Trophoblast cell (in vitro differentiated cells and primary cell): ENCODE measurements at regions not wholly inside any gene's neighbourhood (a gene's known extent, or its start where the extent isn't known, plus 50 kb on each side); places are given as distances from the start of the nearest gene placed in this dataset.

Experiments
- DNase-seq, 2 donors: peaks; one replicate each; pipeline ENCODE4 v3.0.0-alpha.2; 2016
- H2AFZ ChIP-seq: 2 replicates; pipeline ENCODE4 v1.6.1; 2013; ENCODE audit warnings: low read length, moderate library complexity, mild to moderate bottlenecking; ENCODE audit not compliant: insufficient read depth, poor library complexity
- H2AK5ac ChIP-seq: 2 replicates; pipeline ENCODE4 v1.6.1; 2013; ENCODE audit warnings: mild to moderate bottlenecking, low read length
- H2BK120ac ChIP-seq: 2 replicates; pipeline ENCODE4 v1.6.1; 2013; ENCODE audit warnings: low read length, mild to moderate bottlenecking, moderate library complexity; ENCODE audit not compliant: insufficient read depth, poor library complexity
- H2BK12ac ChIP-seq: 2 replicates; pipeline ENCODE4 v1.6.1; 2013; ENCODE audit warnings: mild to moderate bottlenecking, low read length, moderate library complexity
- H2BK5ac ChIP-seq: 2 replicates; pipeline ENCODE4 v1.6.1; 2013; ENCODE audit warnings: low read length, low read depth, moderate library complexity, mild to moderate bottlenecking; ENCODE audit not compliant: poor library complexity
- H3K14ac ChIP-seq: 2 replicates; pipeline ENCODE4 v1.6.1; 2013; ENCODE audit warnings: mild to moderate bottlenecking, low read length
- H3K18ac ChIP-seq: 2 replicates; pipeline ENCODE4 v1.6.1; 2013; ENCODE audit warnings: mild to moderate bottlenecking, low read length
- H3K23ac ChIP-seq: 2 replicates; pipeline ENCODE4 v1.6.1; 2013; ENCODE audit warnings: low read length
- H3K27ac ChIP-seq: 2 replicates; pipeline ENCODE4 v1.5.1; 2013; ENCODE audit warnings: low read depth, mild to moderate bottlenecking, inconsistent platforms, low read length, moderate library complexity
- H3K27me3 ChIP-seq: 2 replicates; pipeline ENCODE4 v1.6.1; 2013; ENCODE audit warnings: inconsistent platforms, mild to moderate bottlenecking, low read length, moderate library complexity; ENCODE audit not compliant: insufficient read depth
- H3K36me3 ChIP-seq, 2 experiments: 1 replicate in 1 of 2; 2 replicates in 1 of 2; pipeline ENCODE4 v1.6.1; 2013; ENCODE audit warnings: low read length in 2 of 2, mild to moderate bottlenecking in 2 of 2, moderate library complexity in 1 of 2; ENCODE audit not compliant: insufficient read depth in 2 of 2, control insufficient read depth in 1 of 2
- H3K4ac ChIP-seq: 2 replicates; pipeline ENCODE4 v1.6.1; 2013; ENCODE audit warnings: low read depth, mild to moderate bottlenecking, low read length, moderate library complexity
- H3K4me1 ChIP-seq, 2 experiments: 1 replicate in 1 of 2; 2 replicates in 1 of 2; pipeline ENCODE4 v1.6.1; 2013; ENCODE audit warnings: low read length in 2 of 2, mild to moderate bottlenecking in 2 of 2, moderate library complexity in 1 of 2; ENCODE audit not compliant: insufficient read depth in 2 of 2, control insufficient read depth in 1 of 2
- H3K4me2 ChIP-seq: 2 replicates; pipeline ENCODE4 v1.6.1; 2013; ENCODE audit warnings: inconsistent platforms, mild to moderate bottlenecking, low read length, moderate library complexity
- H3K4me3 ChIP-seq: 2 replicates; pipeline ENCODE4 v1.5.1; 2013; ENCODE audit warnings: mild to moderate bottlenecking, low read depth, low read length, inconsistent platforms
- H3K79me1 ChIP-seq: one replicate; pipeline ENCODE4 v1.6.1; 2013; ENCODE audit warnings: low read length
- H3K79me2 ChIP-seq: 2 replicates; pipeline ENCODE4 v1.6.1; 2013; ENCODE audit warnings: low read length, mild to moderate bottlenecking; ENCODE audit not compliant: control insufficient read depth, insufficient read depth, poor library complexity
- H3K9ac ChIP-seq: 2 replicates; pipeline ENCODE4 v1.6.1; 2013; ENCODE audit warnings: mild to moderate bottlenecking, low read length
- H3K9me3 ChIP-seq: 2 replicates; pipeline ENCODE4 v1.6.1; 2013; ENCODE audit warnings: low read depth, mild to moderate bottlenecking, control low read depth, inconsistent platforms, low read length; ENCODE audit not compliant: insufficient read depth
- H4K12ac ChIP-seq: 2 replicates; pipeline ENCODE4 v1.6.1; 2013; ENCODE audit warnings: low read depth, mild to moderate bottlenecking, low read length, moderate library complexity
- H4K8ac ChIP-seq: 2 replicates; pipeline ENCODE4 v1.6.1; 2013; ENCODE audit warnings: low read depth, mild to moderate bottlenecking, low read length, moderate library complexity
- H4K91ac ChIP-seq: one replicate; pipeline ENCODE4 v1.6.1; 2013; ENCODE audit warnings: low read depth, mild to moderate bottlenecking, low read length, moderate library complexity
- WGBS: extraction: QIAGEN DNeasy Blood & Tissue Kit; methylation state at CpG from one replicate; pipeline ENCODE4 v1.1.7; 2013; ENCODE audit warnings: missing lambda C conversion rate; ENCODE audit not compliant: insufficient read length, insufficient coverage; ENCODE audit errors: extremely low coverage; 5-methylcytosine and 5-hydroxymethylcytosine counted together

DNA sequence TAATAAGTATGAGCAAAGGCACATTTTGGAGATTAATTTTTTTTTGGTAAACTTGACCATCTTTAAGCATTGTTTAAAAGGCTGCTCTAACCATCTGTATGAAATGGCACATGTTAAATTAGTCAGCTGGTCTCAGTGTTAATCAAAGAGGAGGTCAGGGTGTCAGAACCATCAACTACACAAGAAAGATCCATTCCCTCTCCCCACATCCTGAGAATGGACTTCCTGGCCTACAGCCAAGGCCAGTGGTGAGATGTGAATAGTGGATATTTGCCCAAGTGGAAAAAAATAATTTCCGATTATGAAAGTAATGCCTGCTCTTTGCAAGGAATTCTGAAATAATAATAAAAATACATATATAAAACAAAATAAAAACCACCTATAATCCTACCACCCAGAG is 641.7 kb downstream of the NR2F2 start:
- Histone ChIP-seq H3K14ac (no peak overlapping the region), H2BK120ac (no peak overlapping the region), H2AK5ac (no peak overlapping the region), H3K4me2 (no peak overlapping the region), H2AFZ (no peak overlapping the region), H4K12ac (no peak overlapping the region), H3K79me2 (no peaks in the 10 kb centered on the region), H3K9ac (no peak overlapping the region), H2BK12ac (no peak overlapping the region), H3K27ac (no peak overlapping the region), H3K18ac (no peak overlapping the region), H3K9me3 (no peaks in the 10 kb centered on the region), H2BK5ac (no peak overlapping the region), H3K23ac (no peak overlapping the region), H4K91ac (no peak overlapping the region), H3K4me3 (no peak overlapping the region), H3K4me1 (no peaks in the 10 kb centered on the region), H3K79me1 (no peaks in the 10 kb centered on the region), H3K27me3 (no peaks in the 10 kb centered on the region), H3K4ac (no peak overlapping the region), H3K36me3 (no peaks in the 10 kb centered on the region), H4K8ac (no peak overlapping the region)
- WGBS: no CpG with 5 or more reads among the region's 1 CpG
- DNase-seq: no peak

DNA sequence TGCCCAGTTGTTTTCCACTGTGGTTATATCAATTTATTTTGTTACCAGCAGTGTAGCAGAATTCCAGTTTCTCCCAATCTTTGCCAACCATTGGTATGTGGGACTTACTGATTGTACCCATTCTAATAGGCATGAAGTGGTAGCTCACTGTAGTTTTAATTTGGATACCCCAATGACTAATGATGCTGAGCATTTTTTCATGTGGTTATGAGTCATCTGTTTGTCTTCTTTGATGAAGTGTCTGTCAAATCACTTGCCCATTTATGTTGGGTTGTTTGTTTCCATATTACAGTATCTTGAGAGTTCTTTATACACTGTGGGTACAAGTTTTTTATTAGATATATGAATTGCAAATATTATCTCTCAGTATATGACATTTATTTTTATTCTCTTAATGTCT is 644.3 kb downstream of the NR2F2 start:
- Histone ChIP-seq H4K8ac (no peak overlapping the region), H2AFZ (no peak overlapping the region), H3K4me3 (no peak overlapping the region)

DNA sequence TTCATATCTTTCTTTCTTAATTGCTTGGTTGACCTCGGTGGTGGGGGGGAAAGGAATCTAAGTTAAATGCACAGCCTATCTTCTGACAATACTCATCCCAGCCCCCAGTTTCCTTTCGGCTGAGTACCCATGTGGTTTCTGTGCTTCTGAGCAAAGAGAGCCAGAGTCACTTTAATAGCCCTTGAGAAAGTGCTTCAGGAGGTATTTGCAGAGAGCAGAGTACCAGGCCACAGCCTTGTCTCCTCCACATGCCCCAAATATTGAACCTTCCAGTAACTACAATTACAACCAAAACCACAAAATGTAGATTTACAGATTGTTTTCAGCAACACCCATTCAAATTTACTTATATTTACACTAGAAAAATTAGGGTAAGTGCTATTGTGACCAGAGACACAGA is 647.4 kb downstream of the NR2F2 start:
- H3K14ac ChIP-seq: no peak overlapping the region
- no peak overlapping the region for H4K91ac ChIP-seq
- H3K79me2 ChIP-seq: no peaks in the 10 kb centered on the region
- WGBS: no CpG with 5 or more reads among the region's 2 CpGs
- no peak overlapping the region for H3K23ac ChIP-seq
- no peak overlapping the region for H2AK5ac ChIP-seq
- H2BK120ac ChIP-seq: no peak overlapping the region
- H2BK12ac ChIP-seq: no peak overlapping the region
- H3K4me1 ChIP-seq: no peaks in the 10 kb centered on the region
- no peaks in the 10 kb centered on the region for H3K79me1 ChIP-seq
- no peak overlapping the region for H3K4ac ChIP-seq
- H4K8ac ChIP-seq: no peak overlapping the region
- no peak overlapping the region for H3K27ac ChIP-seq
- no peak for DNase-seq
- no peak overlapping the region for H3K4me2 ChIP-seq
- H4K12ac ChIP-seq: no peak overlapping the region
- H3K18ac ChIP-seq: no peak overlapping the region
- no peaks in the 10 kb centered on the region for H3K9me3 ChIP-seq
- H3K27me3 ChIP-seq: no peaks in the 10 kb centered on the region
- no peak overlapping the region for H3K4me3 ChIP-seq
- no peak overlapping the region for H2AFZ ChIP-seq
- H3K36me3 ChIP-seq: no peaks in the 10 kb centered on the region
- H3K9ac ChIP-seq: no peak overlapping the region
- H2BK5ac ChIP-seq: no peak overlapping the region

More for the DNA sequence above, 644.3 kb downstream of the NR2F2 start:
- Histone ChIP-seq H3K4me2 (no peak overlapping the region), H3K9me3 (no peaks in the 10 kb centered on the region), H2AK5ac (no peak overlapping the region), H3K27me3 (no peaks in the 10 kb centered on the region), H4K91ac (no peak overlapping the region), H3K4me1 (no peaks in the 10 kb centered on the region), H3K9ac (no peak overlapping the region), H3K23ac (no peak overlapping the region), H3K79me1 (no peaks in the 10 kb centered on the region), H2BK5ac (no peak overlapping the region), H4K12ac (no peak overlapping the region), H3K4ac (no peak overlapping the region), H2BK12ac (no peak overlapping the region), H3K36me3 (no peaks in the 10 kb centered on the region), H3K79me2 (no peaks in the 10 kb centered on the region), H2BK120ac (no peak overlapping the region), H3K14ac (no peak overlapping the region), H3K27ac (no peak overlapping the region), H3K18ac (no peak overlapping the region)
- DNase-seq: no peak

DNA sequence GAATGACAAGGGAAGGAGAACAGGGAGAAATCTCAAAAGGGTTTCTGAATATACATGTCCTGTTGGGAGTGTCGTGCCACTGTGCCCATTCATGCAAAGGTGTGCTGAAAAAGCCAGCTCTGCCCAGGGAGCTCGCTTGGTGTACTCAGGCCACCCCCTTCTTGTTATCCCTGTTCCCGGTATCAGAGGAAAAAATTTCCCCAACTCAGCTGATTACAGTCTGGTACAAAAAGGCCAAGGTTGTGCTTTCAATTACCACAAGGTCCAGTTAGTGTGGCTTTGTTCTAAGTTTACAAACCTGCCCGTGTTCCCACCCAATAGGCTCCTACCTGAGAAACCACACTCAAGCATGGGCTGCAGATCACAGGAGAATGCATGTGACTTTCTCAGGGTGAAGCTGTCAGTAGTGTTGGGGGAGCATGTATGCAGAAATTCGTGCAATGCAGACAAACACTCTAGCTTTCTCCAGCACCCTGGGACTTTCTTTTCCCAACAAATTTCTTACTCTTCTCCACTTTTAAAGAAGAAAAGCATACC is 648.5 kb downstream of the NR2F2 start:
- Histone ChIP-seq H2BK120ac (no peak overlapping the region), H3K36me3 (no peaks in the 10 kb centered on the region), H3K4me2 (no peak overlapping the region), H2AFZ (no peak overlapping the region), H4K91ac (no peak overlapping the region), H3K14ac (no peak overlapping the region), H3K4me3 (no peak overlapping the region), H3K23ac (no peak overlapping the region), H2BK12ac (no peak overlapping the region), H3K79me1 (no peaks in the 10 kb centered on the region), H3K4me1 (no peaks in the 10 kb centered on the region), H3K4ac (no peak overlapping the region), H3K27me3 (no peaks in the 10 kb centered on the region), H2AK5ac (no peak overlapping the region), H4K12ac (no peak overlapping the region), H2BK5ac (no peak overlapping the region), H3K79me2 (no peaks in the 10 kb centered on the region), H4K8ac (no peak overlapping the region), H3K9me3 (no peaks in the 10 kb centered on the region), H3K27ac (no peak overlapping the region), H3K9ac (no peak overlapping the region), H3K18ac (no peak overlapping the region)
- WGBS: no CpG with 5 or more reads among the region's 5 CpGs
- no peak for DNase-seq
